Sigmoid colon (tissue), 4 donors: ENCODE measurements at regions not wholly inside any gene's neighbourhood (a gene's known extent, or its start where the extent isn't known, plus 50 kb on each side); places are given as distances from the start of the nearest gene placed in this dataset.

Experiments
- CTCF ChIP-seq, 4 experiments: fragments of 450-650 bp in 3 of 4; fragments of 200-600 bp in 1 of 4; IDR thresholded peaks; one replicate each; pipeline ENCODE4 v1.5.1; 2016 to 2019; ENCODE audit warnings: antibody characterized with exemption in 4 of 4, mild to moderate bottlenecking in 3 of 4, moderate library complexity in 2 of 4
- POLR2A ChIP-seq, 2 donors: fragments of 450-650 bp; IDR thresholded peaks; one replicate each; pipeline ENCODE4 v1.6.1; 2016; ENCODE audit warnings: antibody characterized with exemption in 2 of 2, mild to moderate bottlenecking in 2 of 2, moderate library complexity in 2 of 2
- POLR2AphosphoS5 ChIP-seq, 4 donors: sonication (generic); formaldehyde crosslinking; IDR thresholded peaks; one replicate each; pipeline ENCODE4 v1.6.1; 2017; ENCODE audit warnings: antibody characterized with exemption in 4 of 4

DNA sequence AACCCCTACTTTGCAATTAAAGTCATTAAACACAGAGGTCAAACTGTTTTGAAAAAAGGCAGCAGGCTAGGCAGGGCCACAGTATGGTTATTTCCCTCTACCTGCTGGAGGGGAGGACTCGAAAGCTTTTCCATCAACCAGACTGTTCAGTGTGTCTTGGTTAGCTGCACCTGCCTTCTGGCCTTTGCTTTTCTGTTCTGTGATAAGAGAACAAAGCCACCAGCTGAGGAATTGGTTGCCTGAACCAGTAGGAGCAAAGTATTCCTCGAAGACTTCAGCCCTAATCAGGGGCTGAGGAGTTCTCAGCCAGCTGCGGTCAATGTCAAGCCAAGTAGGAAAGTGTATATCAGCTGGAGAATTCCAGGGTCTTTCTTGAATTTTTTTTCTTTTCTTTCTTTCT, 132.5 kb downstream of the SOX2 start:
- TF ChIP-seq CTCF (IDR thresholded peaks at IDR 0.05), result no peak
- TF ChIP-seq POLR2AphosphoS5 (IDR thresholded peaks at IDR 0.05), result no peak
- TF ChIP-seq POLR2A (IDR thresholded peaks at IDR 0.05), result no peak
